Occipital lobe (tissue), 1 donor: ENCODE measurements at regions not wholly inside any gene's neighbourhood (a gene's known extent, or its start where the extent isn't known, plus 50 kb on each side); places are given as distances from the start of the nearest gene placed in this dataset.
A peak's percentile ranks its signal among the peaks of the same experiment; 100 is the strongest.
"Not testable (repeated sequence)": the region's sequence is repeated elsewhere in the genome, so short reads cannot be mapped to it uniquely, and the experiment has no call there.

Experiments
- DNase-seq: peaks from one replicate; lab custom pipeline; 2025; lab: John Stamatoyannopoulos, UW

GRCh38 chr10:118423800-118424442 is 81.8 kb upstream of the FAM204A start:
- peak; percentile 41 for DNase-seq

DNA sequence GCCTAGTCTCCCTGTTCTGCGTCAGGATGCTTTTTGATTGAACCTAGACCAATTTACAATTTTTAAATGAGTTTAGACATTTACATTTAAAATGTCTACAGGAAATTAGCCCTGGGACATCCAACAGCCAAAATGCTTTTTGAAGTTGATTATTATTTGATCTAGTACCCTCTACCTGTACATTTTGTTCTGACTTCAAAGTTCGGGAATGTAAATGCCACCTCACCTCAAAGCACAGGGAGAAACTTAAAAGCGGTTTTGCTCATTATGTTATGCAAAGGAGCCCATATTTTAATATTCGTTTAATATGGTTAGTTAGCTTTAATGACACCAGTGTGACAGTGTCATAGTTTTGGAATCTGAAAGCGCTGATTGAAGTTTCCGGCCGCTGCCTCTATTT is 80.1 kb upstream of the FAM204A start:
- DNase-seq: no peak

DNA sequence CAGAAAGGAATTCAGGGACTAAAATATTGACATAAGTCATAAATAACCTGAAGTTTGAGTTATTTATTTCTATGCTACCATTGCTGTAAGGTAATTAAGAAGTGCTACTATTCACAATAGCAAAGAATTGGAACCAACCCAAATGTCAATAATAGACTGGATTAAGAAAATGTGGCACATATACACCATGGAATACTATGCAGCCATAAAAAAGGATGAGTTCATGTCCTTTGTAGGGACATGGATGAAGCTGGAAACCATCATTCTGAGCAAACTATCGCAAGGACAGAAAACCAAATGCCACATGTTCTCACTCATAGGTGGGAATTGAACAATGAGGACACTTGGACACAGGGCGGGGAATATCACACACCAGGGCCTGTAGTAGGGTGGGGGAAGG is 77.9 kb upstream of the FAM204A start:
- not testable (repeated sequence) for DNase-seq

DNA sequence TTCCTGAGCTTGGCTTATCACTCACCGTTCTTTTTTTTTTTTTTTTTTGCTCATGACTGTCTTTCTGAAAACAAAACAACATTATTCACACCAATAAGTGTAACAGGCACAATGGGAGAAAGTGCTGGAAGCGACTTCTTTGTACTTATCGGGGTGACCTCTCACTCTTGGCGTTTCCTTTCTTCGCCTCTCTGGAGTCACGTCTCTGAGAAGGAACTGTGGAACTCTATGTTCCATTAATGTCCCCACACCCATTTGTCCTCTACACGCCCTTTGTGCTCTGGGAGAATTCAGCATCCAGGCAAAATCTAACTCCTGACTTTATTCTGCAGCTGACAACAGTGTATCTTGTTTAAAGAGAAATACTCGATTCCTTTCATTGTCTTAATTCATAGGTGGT is 70.8 kb upstream of the FAM204A start:
- no peak for DNase-seq

GRCh38 chr10:118412132-118412760 is 70.1 kb upstream of the FAM204A start:
- DNase-seq: no peak

GRCh38 chr10:118409295-118409694 is 67.2 kb upstream of the FAM204A start:
- DNase-seq: no peak

DNA sequence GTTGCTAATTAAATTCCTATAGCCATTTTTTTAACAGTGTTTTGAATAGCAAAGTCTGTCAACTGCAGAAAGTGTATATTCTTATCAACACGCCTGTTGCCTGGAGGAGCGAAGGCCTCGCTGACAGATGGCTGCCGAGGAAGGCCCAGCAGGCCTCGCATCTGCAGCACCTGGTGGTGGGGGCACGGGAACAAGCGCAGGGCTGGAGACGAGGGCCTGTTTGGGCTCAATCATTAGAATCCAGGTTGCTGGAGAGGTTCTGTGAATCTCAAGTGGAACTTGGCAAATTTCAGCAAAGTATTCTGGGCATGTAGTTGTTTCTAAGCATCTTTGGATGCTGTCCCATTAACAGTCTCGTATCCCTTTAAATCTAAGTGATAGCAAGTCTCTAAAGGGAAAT is 66.1 kb upstream of the FAM204A start:
- no peak for DNase-seq

DNA sequence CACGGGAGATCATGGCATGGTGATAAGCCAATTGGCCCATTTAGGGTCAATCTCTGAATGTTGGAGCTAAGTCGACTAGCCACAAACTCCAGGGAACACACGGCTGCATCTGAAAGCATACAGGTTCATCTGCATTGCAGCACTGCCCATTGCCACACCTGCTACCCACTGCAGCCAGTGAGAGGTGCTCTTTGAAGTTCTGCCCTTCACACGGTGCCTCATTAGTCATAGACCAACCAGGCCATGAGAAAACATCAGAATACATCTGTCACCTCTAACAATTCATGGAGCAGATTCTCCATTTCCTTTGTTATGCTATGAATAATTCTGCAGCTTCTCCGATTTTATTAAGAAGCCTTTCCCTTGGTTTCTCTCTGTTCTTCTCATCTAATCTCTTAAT is 65.7 kb upstream of the FAM204A start:
- no peak for DNase-seq

- DNase-seq: no peak
These were observed 64.9 kb upstream of the FAM204A start for GRCh38 chr10:118407026-118407425.

DNA sequence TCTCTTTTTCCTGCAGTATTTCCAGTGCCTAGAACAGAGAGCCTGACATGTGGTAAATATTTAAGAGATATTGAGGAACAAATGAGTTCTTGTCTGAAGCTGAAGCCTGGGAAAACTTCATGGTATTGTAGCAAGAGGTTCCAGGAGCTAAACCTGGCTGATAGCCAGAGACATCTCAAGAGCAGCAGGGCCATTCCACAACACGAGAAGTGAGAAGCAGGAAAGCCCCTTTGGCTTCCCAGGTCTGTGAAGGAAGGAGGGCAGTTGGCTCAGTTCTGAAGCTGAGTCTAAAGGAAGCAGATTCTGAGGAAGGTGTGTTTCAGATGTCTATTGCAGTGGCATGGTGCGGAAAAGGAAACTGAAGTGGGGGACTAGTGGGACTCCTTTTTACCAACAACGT is 63.8 kb upstream of the FAM204A start:
- no peak for DNase-seq

GRCh38 chr10:118403967-118404366 is 61.8 kb upstream of the FAM204A start:
- no peak for DNase-seq

- no peak for DNase-seq
These were observed 59.6 kb upstream of the FAM204A start for GRCh38 chr10:118401708-118402193.

GRCh38 chr10:118397391-118397790 is 55.3 kb upstream of the FAM204A start:
- DNase-seq: no peak

- DNase-seq: no peak
These were observed 53.8 kb upstream of the FAM204A start for GRCh38 chr10:118395947-118396346.

DNA sequence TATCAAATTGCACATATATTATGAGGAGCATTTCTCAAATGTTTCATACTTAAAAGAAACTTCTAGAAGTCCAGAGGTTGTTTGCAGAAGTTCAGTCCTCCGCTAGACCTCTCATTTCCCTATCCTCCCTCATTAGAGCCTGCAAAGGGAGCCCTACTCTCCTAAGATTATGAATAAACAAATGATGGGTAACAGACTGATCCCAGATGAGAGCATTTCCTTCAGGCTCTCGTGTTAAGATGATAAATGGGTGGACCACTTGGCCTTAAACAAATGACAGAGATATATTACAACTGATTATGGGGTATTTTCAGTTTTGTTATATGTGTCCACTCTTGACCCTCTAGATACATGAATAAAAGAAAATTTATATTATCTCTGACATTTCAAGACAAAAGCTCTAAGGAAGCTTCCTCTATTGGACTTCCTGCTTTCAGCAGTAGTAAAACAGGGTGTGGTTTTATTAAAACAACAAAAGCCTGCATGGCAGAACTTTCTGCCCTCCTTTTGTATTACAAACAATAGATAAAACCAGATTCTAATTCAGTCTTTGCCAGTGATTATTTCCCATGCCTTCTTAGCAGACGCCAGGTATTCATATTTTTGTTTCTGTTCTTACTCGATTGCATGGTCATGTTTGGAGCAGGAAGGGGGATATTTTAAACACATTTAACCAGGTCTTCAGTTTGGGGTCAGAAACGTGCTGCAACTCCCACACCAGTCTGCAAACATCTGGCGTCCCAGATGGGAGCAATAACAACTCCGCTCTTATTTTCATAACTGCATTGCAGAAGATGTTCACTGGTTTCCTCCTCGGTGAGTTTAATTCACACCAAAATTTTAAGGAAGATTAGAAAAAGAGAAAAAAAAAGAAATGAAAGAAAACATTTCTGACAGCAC is 52.4 kb upstream of the FAM204A start:
- no peak for DNase-seq

DNA sequence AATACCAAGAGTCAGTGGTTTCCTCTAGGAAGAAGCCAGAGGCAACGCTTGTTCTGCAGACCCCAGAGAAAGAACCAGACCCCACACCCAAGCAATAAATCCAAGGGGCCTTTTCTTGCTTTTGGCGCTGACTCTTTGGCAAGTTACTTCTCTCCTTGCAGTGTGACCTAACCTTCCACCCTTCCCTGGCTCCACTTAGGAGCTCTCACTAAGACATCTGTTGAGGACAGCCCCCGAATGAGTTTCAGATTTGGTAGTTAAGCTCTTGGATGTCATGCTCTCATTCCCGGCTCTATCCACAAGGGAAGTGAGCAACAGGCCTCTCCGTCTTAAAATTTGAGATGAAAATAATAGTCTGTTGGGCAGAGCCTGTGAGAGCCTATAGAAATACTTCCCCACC is 50.6 kb upstream of the FAM204A start:
- DNase-seq: no peak
